Breast epithelium (tissue), 4 donors: ENCODE measurements at regions not wholly inside any gene's neighbourhood (a gene's known extent, or its start where the extent isn't known, plus 50 kb on each side); places are given as distances from the start of the nearest gene placed in this dataset.

ENCODE experiments used
- DNase-seq, 2 donors: peaks; one replicate each; pipeline ENCODE4 v3.0.0-alpha.2; 2019; ENCODE audit warnings: low spot score in 2 of 2
- H3K27ac ChIP-seq, 2 donors: fragments of 200-600 bp; sonication (generic) in 1 of 2; one replicate each; pipeline ENCODE4 v1.5.1; 2016 to 2019; ENCODE audit warnings: mild to moderate bottlenecking in 1 of 2
- H3K27me3 ChIP-seq, 2 donors: fragments of 200-600 bp; sonication (generic) in 1 of 2; one replicate each; pipeline versions ENCODE4 v1.5.1 to v1.6.0; 2017 to 2019; ENCODE audit warnings: control low read depth in 1 of 2, mild to moderate bottlenecking in 1 of 2
- H3K36me3 ChIP-seq: fragments of 200-600 bp; one replicate; pipeline ENCODE4 v1.5.1; 2019
- H3K4me1 ChIP-seq, 2 donors: fragments of 200-600 bp; sonication (generic); one replicate each; pipeline ENCODE4 v1.5.1; 2016 to 2019; ENCODE audit warnings: control low read depth in 1 of 2
- H3K4me3 ChIP-seq, 3 donors: fragments of 200-600 bp; sonication (generic); 1 replicate in 2 of 3; 2 replicates in 1 of 3; pipeline ENCODE4 v1.5.1; 2016 to 2019; ENCODE audit warnings: mild to moderate bottlenecking in 3 of 3, moderate library complexity in 2 of 3
- H3K9me3 ChIP-seq, 2 donors: fragments of 200-600 bp; sonication (generic) in 1 of 2; one replicate each; pipeline ENCODE4 v1.5.1; 2016 to 2019; ENCODE audit warnings: control low read depth in 1 of 2
- CTCF ChIP-seq, 3 donors: fragments of 450-650 bp; IDR thresholded peaks; one replicate each; pipeline ENCODE4 v1.5.1; 2016 to 2017; ENCODE audit warnings: antibody characterized with exemption in 3 of 3, mild to moderate bottlenecking in 3 of 3, moderate library complexity in 3 of 3
- POLR2A ChIP-seq: fragments of 450-650 bp; IDR thresholded peaks from one replicate; pipeline ENCODE4 v1.6.1; 2016; ENCODE audit warnings: antibody characterized with exemption, mild to moderate bottlenecking, moderate library complexity
- POLR2AphosphoS5 ChIP-seq, 3 donors: sonication (generic); formaldehyde crosslinking; IDR thresholded peaks; one replicate each; pipeline ENCODE4 v1.6.1; 2017; ENCODE audit warnings: antibody characterized with exemption in 3 of 3
- intact Hi-C: fragments of 100-400 bp; cut with DNase I; formaldehyde crosslinking; loops from one replicate; pipeline ENCODE4 v1.15.1; 2023; ENCODE audit warnings: low total_unique reads

- TF ChIP-seq POLR2A (no peak), POLR2AphosphoS5 (IDR thresholded peaks at IDR 0.05) (no peak), CTCF (IDR thresholded peaks at IDR 0.05) (no peak)
- Histone ChIP-seq H3K9me3 (no peaks in the 10 kb centered on the region), H3K4me1 (no peaks in the 10 kb centered on the region), H3K36me3 (no peaks in the 10 kb centered on the region), H3K27ac (no peak overlapping the region), H3K27me3 (no peaks in the 10 kb centered on the region), H3K4me3 (no peak overlapping the region)
- no peak for DNase-seq
- intact Hi-C loops, result no loop called here
Measured at GRCh38 chr3:18810306-18810661, 338.0 kb upstream of the KCNH8 start.

- intact Hi-C loops, result no loop called here
Measured at GRCh38 chr3:18809640-18810305, 338.5 kb upstream of the KCNH8 start.

GRCh38 chr3:18808429-18808828 lies 339.9 kb upstream of the KCNH8 start:
- Histone ChIP-seq H3K4me1 (no peaks in the 10 kb centered on the region), H3K27ac (no peak overlapping the region), H3K4me3 (no peak overlapping the region), H3K9me3 (no peaks in the 10 kb centered on the region), H3K27me3 (no peaks in the 10 kb centered on the region), H3K36me3 (no peaks in the 10 kb centered on the region)
- no peak for TF ChIP-seq CTCF (IDR thresholded peaks at IDR 0.05)
- TF ChIP-seq POLR2A, result no peak
- no peak for TF ChIP-seq POLR2AphosphoS5 (IDR thresholded peaks at IDR 0.05)
- no peak for DNase-seq
- intact Hi-C loops, result no loop called here

More at GRCh38 chr3:18809640-18810305, 338.5 kb upstream of the KCNH8 start:
- H3K36me3 ChIP-seq, result no peaks in the 10 kb centered on the region
- no peak for DNase-seq
- no peak overlapping the region for H3K4me3 ChIP-seq
- H3K4me1 ChIP-seq, result no peaks in the 10 kb centered on the region
- no peak overlapping the region for H3K27ac ChIP-seq
- no peaks in the 10 kb centered on the region for H3K9me3 ChIP-seq
- H3K27me3 ChIP-seq, result no peaks in the 10 kb centered on the region
- TF ChIP-seq POLR2AphosphoS5 (IDR thresholded peaks at IDR 0.05), result no peak
- TF ChIP-seq CTCF (IDR thresholded peaks at IDR 0.05), result no peak
- TF ChIP-seq POLR2A, result no peak

- no peak for DNase-seq
- no peaks in the 10 kb centered on the region for H3K4me1 ChIP-seq
- H3K27me3 ChIP-seq, result no peaks in the 10 kb centered on the region
- H3K36me3 ChIP-seq, result no peaks in the 10 kb centered on the region
- H3K9me3 ChIP-seq, result no peaks in the 10 kb centered on the region
- H3K27ac ChIP-seq, result no peak overlapping the region
- no peak overlapping the region for H3K4me3 ChIP-seq
- intact Hi-C loops, result no loop called here
- TF ChIP-seq CTCF (IDR thresholded peaks at IDR 0.05), result no peak
Measured at GRCh38 chr3:18807593-18807992, 340.7 kb upstream of the KCNH8 start.

- TF ChIP-seq POLR2A (no peak), POLR2AphosphoS5 (IDR thresholded peaks at IDR 0.05) (no peak), CTCF (IDR thresholded peaks at IDR 0.05) (no peak)
- no peaks in the 10 kb centered on the region for H3K4me1 ChIP-seq
- no peaks in the 10 kb centered on the region for H3K36me3 ChIP-seq
- H3K27me3 ChIP-seq, result no peaks in the 10 kb centered on the region
- no peaks in the 10 kb centered on the region for H3K9me3 ChIP-seq
- no peak overlapping the region for H3K4me3 ChIP-seq
- intact Hi-C loops, result no loop called here
- DNase-seq, result no peak
- H3K27ac ChIP-seq, result no peak overlapping the region
Measured at GRCh38 chr3:18806633-18807032, 341.7 kb upstream of the KCNH8 start.
